Renal pelvis (tissue), 1 donor: ENCODE measurements at regions not wholly inside any gene's neighbourhood (a gene's known extent, or its start where the extent isn't known, plus 50 kb on each side); places are given as distances from the start of the nearest gene placed in this dataset.
A peak's percentile ranks its signal among the peaks of the same experiment; 100 is the strongest.
"Not testable (repeated sequence)": the region's sequence is repeated elsewhere in the genome, so short reads cannot be mapped to it uniquely, and the experiment has no call there.

Source experiments
- DNase-seq: peaks from one replicate; pipeline ENCODE4 v3.0.0-alpha.2; 2013

DNA sequence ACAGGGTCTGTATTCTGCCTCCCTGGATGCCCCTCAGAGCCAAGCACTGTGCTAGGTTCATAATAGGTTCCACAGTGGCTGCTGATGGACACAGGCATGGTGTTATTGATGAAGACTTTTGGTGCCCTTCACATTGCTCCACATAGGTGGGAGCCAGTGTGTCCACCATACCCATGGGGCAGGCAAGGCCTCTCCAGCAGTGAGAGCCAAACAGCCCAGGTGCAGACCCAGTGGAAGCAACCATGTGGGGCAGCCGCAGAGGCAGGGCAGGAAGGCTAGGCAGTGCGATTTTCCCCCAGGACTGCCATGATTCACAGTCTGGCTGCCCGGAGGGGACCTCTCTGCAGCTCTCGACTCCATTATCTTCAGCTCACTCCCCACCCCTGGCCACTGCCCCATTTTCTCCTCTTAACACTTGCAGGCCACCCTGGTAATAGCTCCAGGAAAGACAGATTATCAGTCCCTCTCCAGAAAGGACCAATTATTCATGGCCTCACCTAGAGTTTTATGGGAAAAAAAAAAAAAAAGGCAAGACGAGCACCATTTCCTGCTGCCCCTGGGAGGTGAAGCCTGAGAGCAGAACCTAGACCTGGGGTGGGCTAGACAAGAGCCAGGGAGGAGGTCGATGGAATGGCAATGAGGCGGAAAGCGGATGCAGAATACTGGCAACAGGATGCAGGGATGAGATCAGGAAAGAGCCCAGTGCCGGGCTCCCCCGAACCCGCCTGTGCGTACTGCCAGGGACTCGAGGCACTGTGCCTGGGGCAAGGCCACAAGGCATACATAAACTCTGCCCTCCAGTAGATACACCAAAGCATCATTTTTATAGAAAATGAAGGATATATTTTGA is 343.0 kb upstream of the NCAM1 start:
- no peak for DNase-seq

DNA sequence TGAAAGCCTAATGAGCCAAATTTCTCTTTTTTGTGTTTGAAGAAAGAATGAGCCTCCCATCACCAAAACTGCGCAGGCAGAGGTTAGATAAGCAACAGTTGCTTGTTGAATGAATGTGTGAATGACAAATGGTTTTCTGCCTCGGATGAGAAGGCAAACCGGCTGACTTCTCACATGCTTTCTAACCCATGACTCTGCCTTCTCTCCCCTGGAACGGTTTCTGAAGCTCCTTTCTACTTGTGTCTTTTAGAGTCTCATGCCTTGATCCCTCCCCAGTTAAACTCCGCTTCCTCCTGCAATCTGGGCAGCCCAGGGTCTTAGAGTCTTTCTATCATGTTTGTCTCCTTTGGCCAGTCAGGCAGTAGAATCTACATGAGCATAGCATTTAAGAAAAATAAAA is 342.1 kb upstream of the NCAM1 start:
- DNase-seq = no peak

GRCh38 chr11:112620621-112621394 is 340.4 kb upstream of the NCAM1 start:
- no peak for DNase-seq

DNA sequence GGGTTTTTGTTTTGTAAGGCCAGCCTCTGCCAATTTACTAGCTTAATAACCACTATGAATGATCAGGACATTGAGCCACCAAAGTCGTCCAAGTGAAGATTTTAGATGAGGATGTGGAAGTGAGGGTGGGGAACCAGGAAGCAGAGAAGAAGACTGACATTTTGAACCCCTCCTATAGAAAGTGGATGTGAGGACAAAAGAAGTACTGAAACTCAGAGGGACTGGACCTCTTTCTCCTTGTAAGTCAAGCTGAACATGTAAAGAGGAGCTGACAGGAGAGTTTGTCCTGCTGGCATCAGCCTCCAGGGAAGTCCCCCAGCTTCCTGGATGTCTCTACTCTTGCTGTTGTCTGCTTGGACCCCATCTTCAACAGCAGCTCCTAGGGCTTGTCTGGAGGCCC is 338.2 kb upstream of the NCAM1 start:
- DNase-seq = no peak

- DNase-seq = peak; percentile 88
Observed at GRCh38 chr11:112624431-112624830, 336.8 kb upstream of the NCAM1 start.

- DNase-seq = not testable (repeated sequence)
Observed at GRCh38 chr11:112624971-112625370, 336.2 kb upstream of the NCAM1 start.

DNA sequence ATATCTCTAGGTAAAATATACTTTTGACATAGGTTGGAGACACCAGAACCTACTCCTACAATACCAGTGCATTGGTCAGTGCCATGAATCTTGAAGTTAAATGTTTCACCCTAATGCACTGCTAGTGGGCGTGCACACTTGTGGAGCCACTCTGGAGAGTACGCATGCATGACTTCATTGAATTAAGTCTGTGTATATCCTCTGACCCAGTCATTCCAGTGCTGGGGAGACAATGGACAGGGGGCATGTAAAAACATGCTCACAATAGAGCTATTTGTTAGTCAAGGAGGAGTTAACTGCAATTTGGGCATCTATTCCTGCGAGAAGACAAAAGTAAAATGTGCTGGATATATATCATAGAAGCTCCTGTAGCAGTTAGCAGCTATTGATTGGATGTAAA is 335.4 kb upstream of the NCAM1 start:
- DNase-seq = no peak

DNA sequence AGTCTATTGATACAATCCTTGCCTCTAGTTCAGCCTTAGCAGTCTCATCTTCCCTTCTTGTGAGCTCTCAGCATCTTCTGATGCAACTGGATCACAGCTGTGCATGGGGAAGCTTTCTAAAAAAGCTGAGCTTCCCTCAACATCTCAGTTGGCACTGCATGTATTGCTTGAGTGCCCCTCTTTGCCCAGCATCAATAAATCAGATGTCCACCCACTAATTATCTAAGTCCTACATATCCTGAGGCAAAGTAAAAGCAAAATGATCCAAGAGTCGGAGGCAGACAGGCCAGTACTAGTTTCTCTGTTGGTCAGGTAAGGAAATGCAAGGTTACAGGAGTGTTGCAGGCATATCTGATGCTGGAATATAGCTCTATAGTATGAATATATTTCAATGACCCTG is 334.5 kb upstream of the NCAM1 start:
- DNase-seq = no peak

DNA sequence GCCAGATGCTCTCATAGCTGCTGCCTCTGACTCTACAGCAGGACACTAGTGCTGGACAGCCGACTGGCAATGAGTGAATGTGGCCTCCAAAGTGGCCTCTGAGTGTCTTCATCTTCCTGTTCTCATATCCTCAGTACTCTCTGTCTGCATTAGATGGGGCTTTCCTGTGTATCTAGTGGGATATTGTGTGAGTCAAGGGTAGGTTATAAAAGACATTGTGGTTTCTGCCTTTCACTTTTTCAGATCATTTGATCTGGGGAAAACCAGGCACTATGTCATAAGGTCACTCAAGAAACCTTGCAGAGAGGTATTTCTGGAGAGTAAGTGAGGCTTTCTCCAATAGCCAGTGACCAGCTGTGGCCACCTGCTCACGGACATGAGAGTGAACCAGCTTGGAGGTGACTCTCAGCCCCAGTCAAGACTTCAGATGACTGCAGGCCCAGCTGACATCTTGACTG is 333.6 kb upstream of the NCAM1 start:
- no peak for DNase-seq

DNA sequence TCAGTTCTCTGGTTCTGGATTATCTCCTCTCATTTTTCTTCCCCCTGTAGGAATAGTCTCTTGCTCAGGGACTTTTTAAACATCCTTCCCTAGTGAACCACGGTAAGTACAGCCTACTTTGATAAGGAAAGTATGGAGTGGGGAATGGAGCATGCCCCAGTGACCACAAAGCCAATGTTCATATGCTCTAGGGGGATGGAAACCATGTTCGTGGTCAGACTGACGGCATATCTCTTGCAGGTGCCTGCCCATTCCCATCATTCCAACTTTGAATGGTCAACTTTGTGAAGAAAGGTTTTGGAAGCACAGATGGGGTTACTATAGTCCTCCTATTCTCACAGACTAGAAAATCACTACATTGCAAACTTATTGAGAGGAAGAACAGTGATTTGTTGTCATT is 332.5 kb upstream of the NCAM1 start:
- DNase-seq = no peak

GRCh38 chr11:112630496-112630895 is 330.7 kb upstream of the NCAM1 start:
- no peak for DNase-seq

GRCh38 chr11:112631333-112631732 is 329.9 kb upstream of the NCAM1 start:
- no peak for DNase-seq

DNA sequence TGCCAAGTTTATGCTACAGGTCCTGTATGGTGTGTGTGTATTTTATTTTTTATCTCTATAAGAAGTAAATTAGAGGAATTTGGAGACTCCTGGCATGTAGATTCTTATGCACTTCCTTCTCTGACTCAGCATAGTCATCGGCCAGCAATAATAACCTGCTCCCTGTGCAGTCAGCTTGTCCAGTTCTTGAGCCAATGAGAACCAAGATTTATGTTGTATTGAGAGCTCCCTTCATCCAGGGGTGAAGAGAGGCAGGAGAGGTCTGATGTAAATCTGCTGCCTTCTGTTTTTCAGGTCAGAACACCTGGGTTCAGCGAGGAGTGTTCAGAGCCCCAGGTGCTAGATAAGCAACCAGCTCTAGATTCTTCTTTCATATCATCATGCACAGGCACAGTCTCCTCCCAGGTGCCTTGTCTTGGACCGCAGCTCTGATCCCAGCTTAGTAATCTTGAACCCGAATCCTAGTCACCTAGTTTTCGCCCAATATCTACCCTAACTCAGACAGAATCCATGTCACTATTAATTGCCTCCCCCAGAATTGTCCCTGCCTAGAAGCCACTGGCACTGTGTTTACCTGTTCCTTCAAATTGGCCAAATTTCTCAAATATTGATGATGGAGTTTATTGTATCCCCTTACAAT is 328.2 kb upstream of the NCAM1 start:
- no peak for DNase-seq

DNA sequence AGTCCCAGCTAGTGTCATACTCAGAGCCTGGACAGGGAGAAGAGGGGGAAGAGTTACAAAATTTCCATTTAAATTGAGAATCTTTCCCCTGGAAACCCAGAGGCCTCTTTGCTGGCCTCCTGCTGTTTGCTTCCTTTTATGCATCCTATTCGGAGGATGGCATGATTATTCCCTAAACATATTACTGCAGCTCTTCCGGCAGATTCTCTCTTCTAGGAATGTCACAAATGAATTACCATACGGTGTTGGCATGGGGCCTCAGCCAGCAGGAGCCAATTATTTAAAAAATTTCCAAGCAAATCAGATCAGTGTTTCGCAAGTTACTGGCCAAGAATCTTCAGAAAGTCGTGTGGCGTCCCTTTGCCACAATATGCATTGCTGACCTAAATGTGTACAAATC is 326.7 kb upstream of the NCAM1 start:
- DNase-seq = no peak

DNA sequence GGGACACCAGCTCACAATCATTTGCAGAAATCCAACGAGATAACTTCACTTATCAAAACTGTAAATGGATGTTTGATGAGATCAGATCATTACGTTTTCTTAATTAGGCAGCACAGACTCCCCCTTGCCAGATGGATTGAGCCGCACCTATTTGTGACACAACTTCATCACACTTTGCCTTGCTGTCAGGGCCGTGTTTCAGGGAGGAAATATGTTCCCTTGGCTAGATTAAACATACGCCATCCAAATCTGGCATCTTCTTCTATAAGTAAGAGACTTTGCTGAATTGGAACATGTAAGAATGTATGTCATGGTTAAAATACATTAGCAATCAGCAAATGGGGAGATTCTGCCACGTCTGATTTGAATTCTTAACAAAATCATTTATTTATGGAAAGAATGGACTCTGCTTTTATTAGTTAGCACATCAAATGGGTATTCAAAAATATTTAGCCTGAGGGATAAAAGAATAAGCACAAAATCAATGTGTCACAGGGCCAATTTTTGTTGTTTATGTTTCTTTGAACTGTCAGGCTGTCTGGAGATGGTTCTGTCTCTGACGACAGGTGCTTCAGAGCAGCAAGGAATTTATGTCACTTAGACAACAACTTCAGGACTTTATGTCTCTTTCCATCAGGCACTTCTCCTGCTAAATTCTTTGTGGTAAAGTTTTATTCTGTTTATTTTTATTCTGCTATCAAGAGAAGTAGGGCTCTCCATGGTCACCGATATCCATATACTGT is 326.1 kb upstream of the NCAM1 start:
- no peak for DNase-seq

GRCh38 chr11:112637076-112637475 is 324.1 kb upstream of the NCAM1 start:
- no peak for DNase-seq

GRCh38 chr11:112637876-112638275 is 323.3 kb upstream of the NCAM1 start:
- DNase-seq = no peak

- no peak for DNase-seq
Observed at GRCh38 chr11:112639469-112639868, 321.8 kb upstream of the NCAM1 start.

- no peak for DNase-seq
Observed at GRCh38 chr11:112643416-112643815, 317.8 kb upstream of the NCAM1 start.

DNA sequence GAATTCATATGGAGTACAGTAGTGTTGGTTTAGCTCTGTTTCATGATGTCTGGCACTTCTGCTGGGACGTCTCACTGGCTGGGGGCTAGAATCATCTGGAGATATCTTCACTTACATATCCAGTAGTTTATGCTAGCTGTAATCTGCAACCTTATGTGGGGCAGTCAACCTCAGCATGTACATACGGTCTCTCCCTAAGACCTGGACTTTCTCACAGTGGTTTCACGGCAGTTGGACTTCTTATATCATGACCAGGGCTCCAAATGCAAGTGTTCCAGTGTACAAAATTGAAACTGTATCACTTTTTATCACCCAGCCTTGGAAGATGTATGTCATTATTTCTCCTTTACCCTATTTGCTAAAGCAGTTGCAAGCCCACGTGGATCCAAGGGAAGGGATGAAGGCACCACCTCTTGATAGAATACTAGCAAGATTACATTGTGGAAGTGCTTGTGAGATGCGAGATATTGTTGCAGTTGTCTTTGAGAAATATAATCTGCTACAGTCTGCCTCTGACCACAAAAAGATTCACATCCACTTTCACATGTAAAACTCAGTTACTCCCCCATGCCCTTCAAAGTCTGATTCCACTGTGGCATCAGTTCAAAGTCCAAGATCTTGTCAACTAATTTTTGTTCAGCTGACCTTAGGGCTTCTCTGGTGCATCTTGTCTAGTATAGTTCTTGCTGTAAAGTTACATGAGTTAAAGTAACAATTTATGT is 316.6 kb upstream of the NCAM1 start:
- DNase-seq = no peak

GRCh38 chr11:112649856-112650255 is 311.4 kb upstream of the NCAM1 start:
- DNase-seq = no peak
